ENCODE measurements at regions not wholly inside any gene's neighbourhood (a gene's known extent, or its start where the extent isn't known, plus 50 kb on each side); places are given as distances from the start of the nearest gene placed in this dataset.

DNA sequence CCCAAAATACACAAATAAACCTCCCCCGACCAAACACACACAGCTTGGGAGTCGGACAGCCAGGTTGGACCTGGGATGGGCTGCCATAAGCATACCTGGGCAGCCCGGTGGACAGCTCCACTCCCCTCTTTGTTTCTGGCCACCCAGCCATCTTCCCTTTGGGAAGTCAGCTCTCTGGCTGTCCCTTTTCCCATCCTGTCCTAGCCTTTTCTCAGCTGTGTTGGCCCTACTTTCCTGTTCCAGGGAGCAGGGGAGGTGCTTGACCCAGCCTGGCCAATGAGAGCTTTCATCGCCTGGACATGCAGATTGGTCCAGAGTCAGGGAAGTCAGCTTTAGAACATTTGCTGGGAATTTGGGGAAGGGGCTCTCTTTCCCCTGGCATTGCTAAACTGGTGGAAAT is 68.7 kb upstream of the NECTIN1 start:
- TF ChIP-seq, protein P1, sequence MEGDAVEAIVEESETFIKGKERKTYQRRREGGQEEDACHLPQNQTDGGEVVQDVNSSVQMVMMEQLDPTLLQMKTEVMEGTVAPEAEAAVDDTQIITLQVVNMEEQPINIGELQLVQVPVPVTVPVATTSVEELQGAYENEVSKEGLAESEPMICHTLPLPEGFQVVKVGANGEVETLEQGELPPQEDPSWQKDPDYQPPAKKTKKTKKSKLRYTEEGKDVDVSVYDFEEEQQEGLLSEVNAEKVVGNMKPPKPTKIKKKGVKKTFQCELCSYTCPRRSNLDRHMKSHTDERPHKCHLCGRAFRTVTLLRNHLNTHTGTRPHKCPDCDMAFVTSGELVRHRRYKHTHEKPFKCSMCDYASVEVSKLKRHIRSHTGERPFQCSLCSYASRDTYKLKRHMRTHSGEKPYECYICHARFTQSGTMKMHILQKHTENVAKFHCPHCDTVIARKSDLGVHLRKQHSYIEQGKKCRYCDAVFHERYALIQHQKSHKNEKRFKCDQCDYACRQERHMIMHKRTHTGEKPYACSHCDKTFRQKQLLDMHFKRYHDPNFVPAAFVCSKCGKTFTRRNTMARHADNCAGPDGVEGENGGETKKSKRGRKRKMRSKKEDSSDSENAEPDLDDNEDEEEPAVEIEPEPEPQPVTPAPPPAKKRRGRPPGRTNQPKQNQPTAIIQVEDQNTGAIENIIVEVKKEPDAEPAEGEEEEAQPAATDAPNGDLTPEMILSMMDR (conservative IDR thresholded peaks at IDR 0.05; ENCODE audit: low read depth in 2 of 2) = no peak
- no peak for TF ChIP-seq POLR2AphosphoS5 (IDR thresholded peaks at IDR 0.05; ENCODE audit: low read depth)
- TF ChIP-seq, protein P2, sequence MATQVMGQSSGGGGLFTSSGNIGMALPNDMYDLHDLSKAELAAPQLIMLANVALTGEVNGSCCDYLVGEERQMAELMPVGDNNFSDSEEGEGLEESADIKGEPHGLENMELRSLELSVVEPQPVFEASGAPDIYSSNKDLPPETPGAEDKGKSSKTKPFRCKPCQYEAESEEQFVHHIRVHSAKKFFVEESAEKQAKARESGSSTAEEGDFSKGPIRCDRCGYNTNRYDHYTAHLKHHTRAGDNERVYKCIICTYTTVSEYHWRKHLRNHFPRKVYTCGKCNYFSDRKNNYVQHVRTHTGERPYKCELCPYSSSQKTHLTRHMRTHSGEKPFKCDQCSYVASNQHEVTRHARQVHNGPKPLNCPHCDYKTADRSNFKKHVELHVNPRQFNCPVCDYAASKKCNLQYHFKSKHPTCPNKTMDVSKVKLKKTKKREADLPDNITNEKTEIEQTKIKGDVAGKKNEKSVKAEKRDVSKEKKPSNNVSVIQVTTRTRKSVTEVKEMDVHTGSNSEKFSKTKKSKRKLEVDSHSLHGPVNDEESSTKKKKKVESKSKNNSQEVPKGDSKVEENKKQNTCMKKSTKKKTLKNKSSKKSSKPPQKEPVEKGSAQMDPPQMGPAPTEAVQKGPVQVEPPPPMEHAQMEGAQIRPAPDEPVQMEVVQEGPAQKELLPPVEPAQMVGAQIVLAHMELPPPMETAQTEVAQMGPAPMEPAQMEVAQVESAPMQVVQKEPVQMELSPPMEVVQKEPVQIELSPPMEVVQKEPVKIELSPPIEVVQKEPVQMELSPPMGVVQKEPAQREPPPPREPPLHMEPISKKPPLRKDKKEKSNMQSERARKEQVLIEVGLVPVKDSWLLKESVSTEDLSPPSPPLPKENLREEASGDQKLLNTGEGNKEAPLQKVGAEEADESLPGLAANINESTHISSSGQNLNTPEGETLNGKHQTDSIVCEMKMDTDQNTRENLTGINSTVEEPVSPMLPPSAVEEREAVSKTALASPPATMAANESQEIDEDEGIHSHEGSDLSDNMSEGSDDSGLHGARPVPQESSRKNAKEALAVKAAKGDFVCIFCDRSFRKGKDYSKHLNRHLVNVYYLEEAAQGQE (IDR thresholded peaks at IDR 0.05; ENCODE audit: unreplicated experiment) = no peak
